SK-N-MC (cell line): ENCODE measurements at regions not wholly inside any gene's neighbourhood (a gene's known extent, or its start where the extent isn't known, plus 50 kb on each side); places are given as distances from the start of the nearest gene placed in this dataset.

Experiments
- EZH2 ChIP-seq: fragments of 200-600 bp; sonication (generic); IDR thresholded peaks from one replicate; pipeline ENCODE4 v1.6.1; 2017; ENCODE audit warnings: antibody characterized with exemption
- FOXP2 ChIP-seq: optimal IDR thresholded peaks from 2 replicates; pipeline ENCODE3; 2011; ENCODE audit warnings: mild to moderate bottlenecking, moderate library complexity; ENCODE audit not compliant: insufficient read depth; ENCODE audit errors: extremely low read length, control extremely low read depth
- POLR2AphosphoS5 ChIP-seq: IDR thresholded peaks from 2 replicates; pipeline ENCODE4 v1.6.1; 2012; ENCODE audit warnings: mild to moderate bottlenecking, low read depth, low read length, borderline replicate concordance

DNA sequence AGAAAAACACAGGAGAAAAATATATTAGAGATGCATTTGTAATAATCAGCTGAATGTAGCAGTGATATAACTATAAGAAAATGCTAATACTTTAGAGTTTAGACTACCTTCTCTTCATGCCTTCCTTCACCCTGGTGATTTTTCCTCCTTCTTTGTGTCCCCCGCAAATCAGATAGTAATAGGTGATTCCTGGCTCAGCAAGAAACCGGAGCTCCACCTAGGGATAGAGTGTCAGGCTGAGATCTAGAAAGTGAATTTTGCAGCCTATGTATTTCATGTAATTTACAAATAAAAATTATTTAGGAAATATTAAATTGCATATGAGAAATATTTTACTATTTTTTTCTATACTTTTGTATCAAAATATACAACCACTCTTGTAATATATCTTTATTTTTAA is 109.8 kb upstream of the ST8SIA4 start:
- no peak for TF ChIP-seq POLR2AphosphoS5
- no peak for TF ChIP-seq EZH2
- TF ChIP-seq FOXP2, result no peak
